HG03060 (cell line): ENCODE measurements at regions not wholly inside any gene's neighbourhood (a gene's known extent, or its start where the extent isn't known, plus 50 kb on each side); places are given as distances from the start of the nearest gene placed in this dataset.
"Not testable (repeated sequence)": the region's sequence is repeated elsewhere in the genome, so short reads cannot be mapped to it uniquely, and the experiment has no call there.

Source experiments
- ATAC-seq: cut with Tn5 transposase; IDR thresholded peaks from one replicate; pipeline ENCODE4 v1.9.1; 2021; ENCODE audit warnings: low read depth, moderate number of reproducible peaks; ENCODE audit not compliant: unreplicated experiment

GRCh38 chr13:71218960-71219359 is 648.0 kb downstream of the DACH1 start:
- no peak for ATAC-seq

- ATAC-seq: no peak
Observed at GRCh38 chr13:71217827-71218226, 649.2 kb downstream of the DACH1 start.

GRCh38 chr13:71214821-71215220 is 652.2 kb downstream of the DACH1 start:
- no peak for ATAC-seq

- no peak for ATAC-seq
Observed at GRCh38 chr13:71214357-71214756, 652.6 kb downstream of the DACH1 start.

GRCh38 chr13:71213252-71213821 is 653.7 kb downstream of the DACH1 start:
- ATAC-seq: no peak

- ATAC-seq: no peak
Observed at GRCh38 chr13:71210861-71211260, 656.1 kb downstream of the DACH1 start.

- ATAC-seq: no peak
Observed at GRCh38 chr13:71209217-71209616, 657.8 kb downstream of the DACH1 start.

- not testable (repeated sequence) for ATAC-seq
Observed at GRCh38 chr13:71184583-71184982, 682.4 kb downstream of the DACH1 start.

- not testable (repeated sequence) for ATAC-seq
Observed at GRCh38 chr13:71183352-71183751, 683.7 kb downstream of the DACH1 start.

- no peak for ATAC-seq
Observed at GRCh38 chr13:71171740-71172139, 695.3 kb downstream of the DACH1 start.

GRCh38 chr13:71169180-71169579 is 697.8 kb downstream of the DACH1 start:
- no peak for ATAC-seq

- ATAC-seq: no peak
Observed at GRCh38 chr13:71156550-71156949, 710.5 kb downstream of the DACH1 start.

GRCh38 chr13:71149498-71150363 is 717.3 kb downstream of the DACH1 start:
- no peak for ATAC-seq

GRCh38 chr13:71149046-71149445 is 718.0 kb downstream of the DACH1 start:
- ATAC-seq: no peak

GRCh38 chr13:71148396-71148795 is 718.6 kb downstream of the DACH1 start:
- ATAC-seq: no peak

- no peak for ATAC-seq
Observed at GRCh38 chr13:71144883-71145282, 722.1 kb downstream of the DACH1 start.

GRCh38 chr13:71137101-71137500 is 729.9 kb downstream of the DACH1 start:
- no peak for ATAC-seq

GRCh38 chr13:71124230-71124629 is 742.8 kb downstream of the DACH1 start:
- no peak for ATAC-seq

GRCh38 chr13:71118779-71119364 is 748.1 kb downstream of the DACH1 start:
- ATAC-seq: no peak

GRCh38 chr13:71117920-71118319 is 749.1 kb downstream of the DACH1 start:
- ATAC-seq: no peak

GRCh38 chr13:71115301-71115700 is 751.7 kb downstream of the DACH1 start:
- ATAC-seq: no peak

GRCh38 chr13:71096421-71096820 is 770.6 kb downstream of the DACH1 start:
- ATAC-seq: no peak
